Lower leg skin (tissue), 3 donors: ENCODE measurements at regions not wholly inside any gene's neighbourhood (a gene's known extent, or its start where the extent isn't known, plus 50 kb on each side); places are given as distances from the start of the nearest gene placed in this dataset.

Experiments
- POLR2A ChIP-seq, 2 donors: fragments of 450-650 bp; IDR thresholded peaks; one replicate each; pipeline ENCODE4 v1.6.1; 2016 to 2017; ENCODE audit warnings: antibody characterized with exemption in 2 of 2, mild to moderate bottlenecking in 1 of 2, moderate library complexity in 1 of 2
- TF ChIP-seq, protein P1 (sequence below), 3 donors: fragments of 450-650 bp; IDR thresholded peaks; one replicate each; pipeline ENCODE4 v1.5.1; 2016; ENCODE audit warnings: antibody characterized with exemption in 3 of 3, mild to moderate bottlenecking in 3 of 3, moderate library complexity in 2 of 3

DNA sequence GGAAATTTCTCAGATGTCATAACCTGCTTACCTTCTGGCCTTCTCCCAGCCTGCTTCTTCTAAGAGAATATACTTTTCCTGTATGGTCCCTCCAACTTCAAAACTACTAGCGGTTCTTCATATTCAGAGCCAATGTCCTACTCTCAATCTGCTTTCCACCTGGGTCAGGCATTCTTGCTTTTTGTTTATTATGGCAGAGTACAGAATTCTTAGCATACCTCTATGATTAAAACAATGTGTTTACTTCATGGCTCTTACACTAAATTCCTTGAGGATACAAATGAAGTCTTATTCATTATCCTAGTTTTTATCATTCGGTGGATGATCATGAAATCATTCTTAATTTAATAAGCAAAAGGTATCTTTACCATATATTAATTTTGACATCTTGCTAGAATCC is 484.2 kb upstream of the SLITRK1 start:
- TF ChIP-seq, protein P1, sequence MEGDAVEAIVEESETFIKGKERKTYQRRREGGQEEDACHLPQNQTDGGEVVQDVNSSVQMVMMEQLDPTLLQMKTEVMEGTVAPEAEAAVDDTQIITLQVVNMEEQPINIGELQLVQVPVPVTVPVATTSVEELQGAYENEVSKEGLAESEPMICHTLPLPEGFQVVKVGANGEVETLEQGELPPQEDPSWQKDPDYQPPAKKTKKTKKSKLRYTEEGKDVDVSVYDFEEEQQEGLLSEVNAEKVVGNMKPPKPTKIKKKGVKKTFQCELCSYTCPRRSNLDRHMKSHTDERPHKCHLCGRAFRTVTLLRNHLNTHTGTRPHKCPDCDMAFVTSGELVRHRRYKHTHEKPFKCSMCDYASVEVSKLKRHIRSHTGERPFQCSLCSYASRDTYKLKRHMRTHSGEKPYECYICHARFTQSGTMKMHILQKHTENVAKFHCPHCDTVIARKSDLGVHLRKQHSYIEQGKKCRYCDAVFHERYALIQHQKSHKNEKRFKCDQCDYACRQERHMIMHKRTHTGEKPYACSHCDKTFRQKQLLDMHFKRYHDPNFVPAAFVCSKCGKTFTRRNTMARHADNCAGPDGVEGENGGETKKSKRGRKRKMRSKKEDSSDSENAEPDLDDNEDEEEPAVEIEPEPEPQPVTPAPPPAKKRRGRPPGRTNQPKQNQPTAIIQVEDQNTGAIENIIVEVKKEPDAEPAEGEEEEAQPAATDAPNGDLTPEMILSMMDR (IDR thresholded peaks at IDR 0.05) = no peak
- no peak for TF ChIP-seq POLR2A (IDR thresholded peaks at IDR 0.05)
